ENCODE measurements at regions not wholly inside any gene's neighbourhood (a gene's known extent, or its start where the extent isn't known, plus 50 kb on each side); places are given as distances from the start of the nearest gene placed in this dataset.
A peak's percentile ranks its signal among the peaks of the same experiment; 100 is the strongest.
"Not testable (repeated sequence)": the region's sequence is repeated elsewhere in the genome, so short reads cannot be mapped to it uniquely, and the experiment has no call there.

- Histone ChIP-seq H3K27me3 (ENCODE audit: insufficient read depth in 3 of 3, low read length in 2 of 3) (no peaks in the 10 kb centered on the region), H3K4me3 (no peak overlapping the region), H3K4me1 (no peaks in the 10 kb centered on the region), H3K9me3 (no peaks in the 10 kb centered on the region), H3K27ac (no peak overlapping the region), H3K36me3 (ENCODE audit: insufficient read depth in 1 of 2, low read depth in 1 of 2) (no peaks in the 10 kb centered on the region)
- intact Hi-C loops (cut with DNase I) = no loop called here
- WGBS, 3 donors = 54 to 65% (median 63%) methylated on average over 2 of the region's 2 CpGs
- ATAC-seq (no peak), DNase-seq (no peak)
- no peak for TF ChIP-seq CTCF (IDR thresholded peaks at IDR 0.05)
Measured at GRCh38 chr3:144746631-144747030, 775.0 kb downstream of the DIPK2A start.

- ATAC-seq; H3K27me3 ChIP-seq (ENCODE audit: insufficient read depth in 3 of 3, low read length in 2 of 3); H3K9me3 ChIP-seq; H3K4me3 ChIP-seq; H3K36me3 ChIP-seq (ENCODE audit: insufficient read depth in 1 of 2, low read depth in 1 of 2); H3K27ac ChIP-seq; H3K4me1 ChIP-seq; intact Hi-C loops (cut with DNase I): not testable (repeated sequence)
- 96 to 97% (median 97%) methylated on average over 33 to 38 of the region's 38 CpGs for WGBS, 3 donors
- peak in 1 of 2 donors; percentile 48 for DNase-seq
Measured at GRCh38 chr3:144749536-144750253, 778.1 kb downstream of the DIPK2A start.

DNA sequence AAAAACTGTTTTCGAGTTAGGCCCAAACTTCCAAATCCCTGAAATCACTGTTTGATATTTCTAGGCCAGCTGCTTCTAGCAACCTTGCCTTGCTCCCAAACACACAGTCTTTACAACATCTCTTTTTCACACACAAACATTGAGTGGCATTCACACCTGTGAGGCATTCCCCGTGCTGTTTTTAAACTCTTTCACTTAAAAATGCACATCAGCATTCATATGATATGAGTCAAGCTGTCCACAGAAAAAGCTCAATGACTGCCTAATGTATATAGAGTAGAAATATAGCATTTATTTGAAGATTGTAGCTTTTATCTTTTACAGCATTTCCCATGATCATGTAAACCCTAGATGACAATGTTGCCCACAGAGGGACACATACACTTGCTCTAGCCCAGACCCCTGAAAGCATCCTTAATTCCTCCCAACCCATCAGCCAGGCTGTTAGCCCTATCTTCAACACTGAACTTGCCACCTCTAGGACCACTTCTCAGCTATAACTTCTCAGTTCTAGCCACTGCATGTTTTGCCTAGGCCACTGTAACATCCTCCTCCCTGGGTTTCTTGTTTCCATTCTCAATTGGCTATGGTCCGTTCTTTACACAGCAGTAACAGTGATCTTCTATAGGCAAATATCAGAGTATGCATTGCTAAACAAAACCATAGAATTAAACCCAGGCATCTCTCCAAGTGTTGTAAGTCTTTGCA, 782.6 kb downstream of the DIPK2A start:
- H3K9me3 ChIP-seq = no peaks in the 10 kb centered on the region
- 37 to 56% (median 45%) methylated on average over 3 of the region's 3 CpGs for WGBS, 3 donors
- DNase-seq = no peak
- no peak for ATAC-seq
- intact Hi-C loops (cut with DNase I) = no loop called here
- H3K36me3 ChIP-seq (ENCODE audit: insufficient read depth in 1 of 2, low read depth in 1 of 2) = no peaks in the 10 kb centered on the region
- no peaks in the 10 kb centered on the region for H3K4me1 ChIP-seq
- no peaks in the 10 kb centered on the region for H3K27me3 ChIP-seq (ENCODE audit: insufficient read depth in 3 of 3, low read length in 2 of 3)
- no peak for TF ChIP-seq CTCF (IDR thresholded peaks at IDR 0.05)
- no peak overlapping the region for H3K27ac ChIP-seq
- H3K4me3 ChIP-seq = no peak overlapping the region

DNA sequence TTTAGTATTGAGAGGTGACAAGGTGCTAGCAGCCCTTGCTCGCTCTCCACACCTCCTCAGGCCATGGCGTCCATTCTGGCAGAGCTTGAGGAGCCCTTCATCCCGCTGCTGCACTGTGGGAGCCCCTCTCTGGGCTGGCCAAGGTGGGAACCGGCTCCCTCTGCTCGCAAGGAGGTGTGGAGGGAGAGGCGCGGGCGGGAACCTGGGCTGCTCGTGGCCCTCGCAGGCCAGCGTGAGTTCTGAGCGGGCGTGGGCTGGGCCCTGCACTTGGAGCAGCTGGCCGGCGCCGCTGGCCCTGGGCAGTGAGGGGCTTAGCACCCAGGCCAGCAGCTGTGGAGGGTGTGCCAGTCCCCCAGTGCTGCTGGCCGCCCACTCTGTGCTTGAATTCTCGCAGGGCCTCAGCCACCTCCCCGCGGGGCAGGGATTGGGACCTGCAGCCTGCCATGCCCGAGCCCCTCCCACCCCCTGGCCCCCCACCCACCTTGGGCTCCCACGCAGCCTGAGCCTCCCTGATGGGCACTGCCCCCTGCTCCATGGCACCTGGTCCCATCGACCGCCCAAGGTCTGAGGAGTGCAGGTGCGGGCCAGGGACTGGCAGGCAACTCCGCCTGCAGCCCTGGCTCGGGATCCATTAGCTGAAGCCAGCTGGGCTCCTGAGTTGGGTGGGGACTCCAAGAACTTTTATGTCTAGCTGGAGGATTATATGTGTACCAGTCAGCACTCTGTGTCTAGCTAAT, 785.2 kb downstream of the DIPK2A start:
- no peaks in the 10 kb centered on the region for H3K36me3 ChIP-seq (ENCODE audit: insufficient read depth in 1 of 2, low read depth in 1 of 2)
- 92 to 98% (median 96%) methylated on average over 27 of the region's 27 CpGs for WGBS, 3 donors
- DNase-seq (no peak), ATAC-seq (no peak)
- no peak for TF ChIP-seq CTCF (IDR thresholded peaks at IDR 0.05)
- H3K27me3 ChIP-seq (ENCODE audit: insufficient read depth in 3 of 3, low read length in 2 of 3) = no peaks in the 10 kb centered on the region
- H3K4me3 ChIP-seq = no peak overlapping the region
- H3K4me1 ChIP-seq = no peaks in the 10 kb centered on the region
- no peak overlapping the region for H3K27ac ChIP-seq
- H3K9me3 ChIP-seq = no peaks in the 10 kb centered on the region
- intact Hi-C loops (cut with DNase I) = no loop called here

GRCh38 chr3:144760831-144761230, 789.2 kb downstream of the DIPK2A start:
- Histone ChIP-seq H3K36me3 (ENCODE audit: insufficient read depth in 1 of 2, low read depth in 1 of 2) (no peaks in the 10 kb centered on the region), H3K4me3 (no peak overlapping the region), H3K27me3 (ENCODE audit: insufficient read depth in 3 of 3, low read length in 2 of 3) (no peaks in the 10 kb centered on the region), H3K9me3 (no peaks in the 10 kb centered on the region), H3K27ac (no peak overlapping the region), H3K4me1 (no peaks in the 10 kb centered on the region)
- WGBS, 3 donors = 56 to 66% (median 61%) methylated on average over 2 of the region's 2 CpGs
- DNase-seq (no peak), ATAC-seq (no peak)
- no peak for TF ChIP-seq CTCF (IDR thresholded peaks at IDR 0.05)
- intact Hi-C loops (cut with DNase I) = no loop called here
